Nephron (organoid): ENCODE measurements at regions not wholly inside any gene's neighbourhood (a gene's known extent, or its start where the extent isn't known, plus 50 kb on each side); places are given as distances from the start of the nearest gene placed in this dataset.

Source experiments
- H3K27ac Mint-ChIP-seq, 3 experiments: 2 replicates each; pipeline ENCODE4 v1.8.0; 2020; ENCODE audit warnings: mixed read lengths in 3 of 3, mild to moderate bottlenecking in 2 of 3, moderate library complexity in 1 of 3
- H3K27me3 Mint-ChIP-seq: 2 replicates; pipeline ENCODE4 v1.8.0; 2021; ENCODE audit warnings: low read depth, mild to moderate bottlenecking, moderate library complexity, mixed read lengths
- H3K36me3 Mint-ChIP-seq: 2 replicates; pipeline ENCODE4 v1.8.0; 2020; ENCODE audit warnings: low read depth, mixed read lengths
- H3K4me1 Mint-ChIP-seq: 2 replicates; pipeline ENCODE4 v1.8.0; 2020; ENCODE audit warnings: mixed read lengths
- H3K4me3 Mint-ChIP-seq, 3 experiments: 2 replicates each; pipeline ENCODE4 v1.8.0; 2020; ENCODE audit warnings: mild to moderate bottlenecking in 3 of 3, mixed read lengths in 3 of 3, moderate library complexity in 2 of 3
- H3K9me3 Mint-ChIP-seq: 2 replicates; pipeline ENCODE4 v1.8.0; 2020; ENCODE audit warnings: mixed read lengths
- TF ChIP-seq, protein P1 (sequence below), 3 experiments: fragments of 200-600 bp; sonication (generic); IDR thresholded peaks; one replicate each; pipeline ENCODE4 v1.5.0; 2021; ENCODE audit warnings: antibody characterized with exemption in 3 of 3; ENCODE audit not compliant: unreplicated experiment in 3 of 3

DNA sequence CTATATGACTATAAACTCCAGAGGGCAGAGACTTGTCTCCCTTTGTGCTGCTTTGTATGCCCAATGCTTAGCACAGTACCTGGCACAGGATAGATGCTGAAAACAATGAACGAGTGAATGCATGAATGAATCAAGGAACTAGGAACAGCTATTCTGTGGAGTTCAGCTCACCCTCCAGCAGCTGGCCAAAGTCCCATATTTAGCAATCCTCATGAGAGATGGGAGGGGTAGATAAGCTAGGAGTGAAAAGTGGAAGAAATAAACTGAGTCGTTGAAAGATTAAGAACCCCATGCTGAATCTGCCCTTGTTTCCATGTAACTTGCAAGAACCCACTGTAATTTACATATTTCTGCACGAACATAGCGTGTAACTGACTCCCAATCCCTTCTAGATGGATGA lies 106.5 kb downstream of the MAFB start:
- H3K9me3 Mint-ChIP-seq = no peaks in the 10 kb centered on the region
- peaks cover 3% of the 10 kb centered on the region for H3K27me3 Mint-ChIP-seq
- H3K27ac Mint-ChIP-seq = peak overlapping the region in 2 of 3 experiments; percentile 11 to 98
- H3K36me3 Mint-ChIP-seq = no peaks in the 10 kb centered on the region
- no peak overlapping the region for H3K4me3 Mint-ChIP-seq
- TF ChIP-seq, protein P1, sequence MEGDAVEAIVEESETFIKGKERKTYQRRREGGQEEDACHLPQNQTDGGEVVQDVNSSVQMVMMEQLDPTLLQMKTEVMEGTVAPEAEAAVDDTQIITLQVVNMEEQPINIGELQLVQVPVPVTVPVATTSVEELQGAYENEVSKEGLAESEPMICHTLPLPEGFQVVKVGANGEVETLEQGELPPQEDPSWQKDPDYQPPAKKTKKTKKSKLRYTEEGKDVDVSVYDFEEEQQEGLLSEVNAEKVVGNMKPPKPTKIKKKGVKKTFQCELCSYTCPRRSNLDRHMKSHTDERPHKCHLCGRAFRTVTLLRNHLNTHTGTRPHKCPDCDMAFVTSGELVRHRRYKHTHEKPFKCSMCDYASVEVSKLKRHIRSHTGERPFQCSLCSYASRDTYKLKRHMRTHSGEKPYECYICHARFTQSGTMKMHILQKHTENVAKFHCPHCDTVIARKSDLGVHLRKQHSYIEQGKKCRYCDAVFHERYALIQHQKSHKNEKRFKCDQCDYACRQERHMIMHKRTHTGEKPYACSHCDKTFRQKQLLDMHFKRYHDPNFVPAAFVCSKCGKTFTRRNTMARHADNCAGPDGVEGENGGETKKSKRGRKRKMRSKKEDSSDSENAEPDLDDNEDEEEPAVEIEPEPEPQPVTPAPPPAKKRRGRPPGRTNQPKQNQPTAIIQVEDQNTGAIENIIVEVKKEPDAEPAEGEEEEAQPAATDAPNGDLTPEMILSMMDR (IDR thresholded peaks at IDR 0.05; ENCODE audit: unreplicated experiment in 3 of 3) = no peak
- H3K4me1 Mint-ChIP-seq = peaks cover 15% of the 10 kb centered on the region

DNA sequence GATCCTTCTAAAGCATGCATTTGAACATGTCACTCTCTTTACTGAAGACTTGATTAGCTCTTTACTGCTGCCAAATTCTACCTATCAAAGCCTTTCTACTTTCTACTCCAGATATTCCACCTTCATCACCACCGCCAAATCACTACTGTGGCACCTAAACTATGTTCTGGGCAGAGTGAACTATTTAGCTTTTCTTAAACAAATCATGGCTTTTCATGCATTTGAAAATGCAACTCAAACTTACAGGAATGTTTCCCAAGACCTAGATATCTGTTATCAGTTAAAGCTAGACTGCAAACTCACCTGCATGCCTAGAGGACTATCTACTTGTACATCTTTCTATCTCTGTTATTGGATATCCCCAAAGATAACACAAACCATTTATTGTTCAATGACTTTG lies 109.3 kb downstream of the MAFB start:
- Mint-ChIP-seq H3K27ac (no peak overlapping the region), H3K27me3 (peaks cover 3% of the 10 kb centered on the region), H3K36me3 (no peaks in the 10 kb centered on the region), H3K4me3 (no peak overlapping the region), H3K4me1 (peaks cover 15% of the 10 kb centered on the region), H3K9me3 (no peaks in the 10 kb centered on the region)
- TF ChIP-seq, protein P1 (IDR thresholded peaks at IDR 0.05; ENCODE audit: unreplicated experiment in 3 of 3) = no peak

DNA sequence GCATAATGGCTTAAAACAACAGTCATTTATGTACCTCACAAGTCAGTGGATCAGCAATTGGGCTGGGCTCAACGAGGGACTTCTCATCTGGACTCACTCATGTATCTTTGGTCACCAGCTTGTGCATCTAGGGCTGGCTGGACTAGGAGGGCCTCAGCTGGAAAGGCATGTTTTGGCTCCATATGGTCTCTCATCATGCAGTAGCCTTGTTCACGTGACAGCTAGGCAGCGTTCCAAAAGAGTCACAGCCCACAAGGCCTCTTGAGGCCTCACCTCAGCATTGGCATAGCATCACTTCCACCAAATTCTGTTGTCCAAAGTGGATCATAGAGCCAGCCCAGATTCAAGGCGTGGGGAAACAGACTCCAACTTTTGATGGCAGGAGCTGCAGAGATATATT lies 110.1 kb downstream of the MAFB start:
- peaks cover 9% of the 10 kb centered on the region for H3K4me1 Mint-ChIP-seq
- no peaks in the 10 kb centered on the region for H3K9me3 Mint-ChIP-seq
- TF ChIP-seq, protein P1 (IDR thresholded peaks at IDR 0.05; ENCODE audit: unreplicated experiment in 3 of 3) = no peak
- H3K36me3 Mint-ChIP-seq = no peaks in the 10 kb centered on the region
- H3K27me3 Mint-ChIP-seq = peaks cover 3% of the 10 kb centered on the region
- no peak overlapping the region for H3K4me3 Mint-ChIP-seq
- H3K27ac Mint-ChIP-seq = no peak overlapping the region

DNA sequence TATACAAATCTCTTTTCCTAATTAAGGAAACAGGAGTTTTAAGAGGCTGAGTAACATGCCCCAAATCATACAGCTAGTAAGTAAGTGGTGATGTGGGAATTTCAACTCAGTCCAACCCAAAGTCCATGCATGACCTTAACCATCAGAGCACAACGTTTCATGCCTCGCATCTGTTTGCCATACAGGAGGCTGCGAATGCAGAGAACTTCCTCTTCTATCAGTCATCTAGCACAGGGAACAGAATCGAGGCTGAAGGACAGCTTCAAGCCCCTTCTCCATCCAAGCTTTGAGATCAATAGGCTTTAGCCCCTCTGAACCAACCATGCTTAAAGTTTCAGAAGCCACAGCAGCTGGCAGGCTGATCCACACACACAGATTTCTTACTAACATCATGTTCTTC lies 113.2 kb downstream of the MAFB start:
- no peaks in the 10 kb centered on the region for H3K36me3 Mint-ChIP-seq
- H3K27me3 Mint-ChIP-seq = peaks cover 3% of the 10 kb centered on the region
- TF ChIP-seq, protein P1 (IDR thresholded peaks at IDR 0.05; ENCODE audit: unreplicated experiment in 3 of 3) = no peak
- H3K27ac Mint-ChIP-seq = no peak overlapping the region
- H3K4me1 Mint-ChIP-seq = no peaks in the 10 kb centered on the region
- H3K4me3 Mint-ChIP-seq = no peak overlapping the region
- H3K9me3 Mint-ChIP-seq = no peaks in the 10 kb centered on the region

DNA sequence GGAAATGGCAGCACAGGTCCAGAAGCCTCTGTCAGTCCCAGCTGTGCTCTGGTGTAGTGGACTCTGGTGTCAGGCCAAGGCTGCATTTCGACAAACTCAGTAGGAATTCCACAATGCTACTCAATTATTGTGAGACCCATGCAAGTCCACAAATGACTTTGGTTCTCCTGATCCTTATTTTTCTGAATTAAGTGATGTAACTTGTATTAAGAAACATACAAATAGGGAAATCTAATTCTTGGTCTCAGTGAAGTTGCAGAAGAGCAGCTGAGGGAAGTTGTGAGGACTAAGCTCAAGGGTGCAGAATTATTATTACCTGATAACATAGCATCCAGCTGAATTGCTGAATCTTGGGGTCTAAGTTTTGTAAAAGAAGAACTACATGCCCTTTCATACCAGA lies 116.8 kb downstream of the MAFB start:
- H3K27ac Mint-ChIP-seq = no peak overlapping the region
- TF ChIP-seq, protein P1 (IDR thresholded peaks at IDR 0.05; ENCODE audit: unreplicated experiment in 3 of 3) = no peak
- no peaks in the 10 kb centered on the region for H3K4me1 Mint-ChIP-seq
- no peaks in the 10 kb centered on the region for H3K27me3 Mint-ChIP-seq
- peaks cover 3% of the 10 kb centered on the region for H3K9me3 Mint-ChIP-seq
- H3K36me3 Mint-ChIP-seq = no peaks in the 10 kb centered on the region
- no peak overlapping the region for H3K4me3 Mint-ChIP-seq

DNA sequence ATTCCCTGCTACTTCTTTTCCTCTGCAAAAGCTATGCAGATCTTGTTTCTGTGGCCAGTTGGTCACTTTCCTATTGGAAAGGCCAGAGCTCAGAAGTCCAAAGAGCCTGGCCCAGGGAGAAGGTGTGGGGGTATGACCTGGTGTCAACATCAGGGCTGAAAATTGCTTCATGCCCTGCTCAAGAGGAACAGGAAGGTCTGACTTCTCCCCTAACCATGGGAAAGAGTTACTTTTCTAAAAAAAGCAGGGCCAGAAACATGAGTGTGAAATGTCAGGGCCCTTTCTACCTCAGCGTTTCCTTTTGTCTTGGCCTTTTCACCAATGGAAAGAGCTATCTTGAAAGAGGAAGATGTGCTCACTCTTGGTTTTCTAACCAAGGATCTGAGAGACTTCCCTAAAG lies 117.4 kb downstream of the MAFB start:
- peaks cover 3% of the 10 kb centered on the region for H3K9me3 Mint-ChIP-seq
- H3K4me3 Mint-ChIP-seq = no peak overlapping the region
- no peak overlapping the region for H3K27ac Mint-ChIP-seq
- H3K36me3 Mint-ChIP-seq = no peaks in the 10 kb centered on the region
- H3K27me3 Mint-ChIP-seq = no peaks in the 10 kb centered on the region
- TF ChIP-seq, protein P1 (IDR thresholded peaks at IDR 0.05; ENCODE audit: unreplicated experiment in 3 of 3) = no peak
- no peaks in the 10 kb centered on the region for H3K4me1 Mint-ChIP-seq
